ENCODE measurements at regions not wholly inside any gene's neighbourhood (a gene's known extent, or its start where the extent isn't known, plus 50 kb on each side); places are given as distances from the start of the nearest gene placed in this dataset.

DNA sequence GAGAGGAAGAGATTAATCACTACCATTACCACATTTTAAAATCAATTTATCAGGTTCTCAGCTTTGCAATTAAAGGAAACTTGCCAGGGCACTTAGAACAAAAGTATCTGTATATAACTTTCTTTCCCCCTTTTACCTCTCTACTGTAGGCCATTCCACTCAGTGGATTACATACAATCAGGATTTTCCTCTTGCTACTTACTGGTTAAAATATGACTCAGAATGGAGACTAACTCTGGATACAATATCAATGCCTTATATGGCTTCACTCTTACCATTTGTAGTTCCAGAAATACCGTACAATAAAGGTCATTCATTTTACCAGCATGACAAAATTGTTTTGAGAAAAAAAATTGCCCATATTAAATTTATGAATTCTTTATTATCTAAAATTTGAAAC is 706.8 kb downstream of the KCNA4 start:
- TF ChIP-seq, protein P1, sequence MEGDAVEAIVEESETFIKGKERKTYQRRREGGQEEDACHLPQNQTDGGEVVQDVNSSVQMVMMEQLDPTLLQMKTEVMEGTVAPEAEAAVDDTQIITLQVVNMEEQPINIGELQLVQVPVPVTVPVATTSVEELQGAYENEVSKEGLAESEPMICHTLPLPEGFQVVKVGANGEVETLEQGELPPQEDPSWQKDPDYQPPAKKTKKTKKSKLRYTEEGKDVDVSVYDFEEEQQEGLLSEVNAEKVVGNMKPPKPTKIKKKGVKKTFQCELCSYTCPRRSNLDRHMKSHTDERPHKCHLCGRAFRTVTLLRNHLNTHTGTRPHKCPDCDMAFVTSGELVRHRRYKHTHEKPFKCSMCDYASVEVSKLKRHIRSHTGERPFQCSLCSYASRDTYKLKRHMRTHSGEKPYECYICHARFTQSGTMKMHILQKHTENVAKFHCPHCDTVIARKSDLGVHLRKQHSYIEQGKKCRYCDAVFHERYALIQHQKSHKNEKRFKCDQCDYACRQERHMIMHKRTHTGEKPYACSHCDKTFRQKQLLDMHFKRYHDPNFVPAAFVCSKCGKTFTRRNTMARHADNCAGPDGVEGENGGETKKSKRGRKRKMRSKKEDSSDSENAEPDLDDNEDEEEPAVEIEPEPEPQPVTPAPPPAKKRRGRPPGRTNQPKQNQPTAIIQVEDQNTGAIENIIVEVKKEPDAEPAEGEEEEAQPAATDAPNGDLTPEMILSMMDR (tag by site-specific recombination; IDR thresholded peaks at IDR 0.05): no peak
- TF ChIP-seq YY1 (tag by site-specific recombination; IDR thresholded peaks at IDR 0.05) (no peak), ZNF776 (tag by site-specific recombination; IDR thresholded peaks at IDR 0.05; ENCODE audit: borderline replicate concordance) (no peak), ZNF366 (tag by site-specific recombination; conservative IDR thresholded peaks at IDR 0.05) (no peak), ZNF394 (tag by site-specific recombination; IDR thresholded peaks at IDR 0.05; ENCODE audit: borderline replicate concordance) (no peak), ZNF10 (tag by site-specific recombination; IDR thresholded peaks at IDR 0.05) (no peak), ZNF155 (tag by site-specific recombination; IDR thresholded peaks at IDR 0.05) (no peak), ZNF157 (tag by site-specific recombination; IDR thresholded peaks at IDR 0.05) (no peak), ZNF549 (tag by site-specific recombination; IDR thresholded peaks at IDR 0.05) (no peak), BCL11B (tag by site-specific recombination; IDR thresholded peaks at IDR 0.05; ENCODE audit: low read depth) (no peak), ZBTB21 (tag by site-specific recombination; IDR thresholded peaks at IDR 0.05) (no peak)
- TF ChIP-seq, protein P2, sequence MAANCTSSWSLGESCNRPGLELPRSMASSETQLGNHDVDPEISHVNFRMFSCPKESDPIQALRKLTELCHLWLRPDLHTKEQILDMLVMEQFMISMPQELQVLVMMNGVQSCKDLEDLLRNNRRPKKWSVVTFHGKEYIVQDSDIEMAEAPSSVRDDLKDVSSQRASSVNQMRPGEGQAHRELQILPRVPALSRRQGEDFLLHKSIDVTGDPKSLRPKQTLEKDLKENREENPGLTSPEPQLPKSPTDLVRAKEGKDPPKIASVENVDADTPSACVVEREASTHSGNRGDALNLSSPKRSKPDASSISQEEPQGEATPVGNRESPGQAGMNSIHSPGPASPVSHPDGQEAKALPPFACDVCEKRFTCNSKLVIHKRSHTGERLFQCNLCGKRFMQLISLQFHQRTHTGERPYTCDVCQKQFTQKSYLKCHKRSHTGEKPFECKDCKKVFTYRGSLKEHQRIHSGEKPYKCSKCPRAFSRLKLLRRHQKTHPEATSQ (tag by site-specific recombination; IDR thresholded peaks at IDR 0.05): no peak
- TF ChIP-seq, protein P3, sequence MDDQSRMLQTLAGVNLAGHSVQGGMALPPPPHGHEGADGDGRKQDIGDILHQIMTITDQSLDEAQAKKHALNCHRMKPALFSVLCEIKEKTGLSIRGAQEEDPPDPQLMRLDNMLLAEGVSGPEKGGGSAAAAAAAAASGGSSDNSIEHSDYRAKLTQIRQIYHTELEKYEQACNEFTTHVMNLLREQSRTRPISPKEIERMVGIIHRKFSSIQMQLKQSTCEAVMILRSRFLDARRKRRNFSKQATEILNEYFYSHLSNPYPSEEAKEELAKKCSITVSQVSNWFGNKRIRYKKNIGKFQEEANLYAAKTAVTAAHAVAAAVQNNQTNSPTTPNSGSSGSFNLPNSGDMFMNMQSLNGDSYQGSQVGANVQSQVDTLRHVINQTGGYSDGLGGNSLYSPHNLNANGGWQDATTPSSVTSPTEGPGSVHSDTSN (CRISPR knock-in tag; IDR thresholded peaks at IDR 0.05): no peak
